Panc1 (cell line): ENCODE measurements at regions not wholly inside any gene's neighbourhood (a gene's known extent, or its start where the extent isn't known, plus 50 kb on each side); places are given as distances from the start of the nearest gene placed in this dataset.

Experiments
- POLR2AphosphoS5 ChIP-seq: IDR thresholded peaks from 2 replicates; pipeline ENCODE4 v1.6.1; 2012; ENCODE audit warnings: mild to moderate bottlenecking, low read depth, low read length, moderate library complexity
- SIN3A ChIP-seq: IDR thresholded peaks from 2 replicates; pipeline ENCODE4 v1.6.1; 2012; ENCODE audit warnings: low read depth, mild to moderate bottlenecking, low read length, moderate library complexity, borderline replicate concordance; ENCODE audit not compliant: insufficient read depth
- TCF7L2 ChIP-seq: IDR thresholded peaks from 2 replicates; pipeline ENCODE4 v1.6.1; 2011; ENCODE audit warnings: mild to moderate bottlenecking, low read depth, low read length, inconsistent platforms
- TF ChIP-seq, protein P1 (sequence below): fragments of 450-650 bp; IDR thresholded peaks from 2 replicates; pipeline ENCODE4 v1.5.1; 2017; ENCODE audit warnings: mild to moderate bottlenecking

DNA sequence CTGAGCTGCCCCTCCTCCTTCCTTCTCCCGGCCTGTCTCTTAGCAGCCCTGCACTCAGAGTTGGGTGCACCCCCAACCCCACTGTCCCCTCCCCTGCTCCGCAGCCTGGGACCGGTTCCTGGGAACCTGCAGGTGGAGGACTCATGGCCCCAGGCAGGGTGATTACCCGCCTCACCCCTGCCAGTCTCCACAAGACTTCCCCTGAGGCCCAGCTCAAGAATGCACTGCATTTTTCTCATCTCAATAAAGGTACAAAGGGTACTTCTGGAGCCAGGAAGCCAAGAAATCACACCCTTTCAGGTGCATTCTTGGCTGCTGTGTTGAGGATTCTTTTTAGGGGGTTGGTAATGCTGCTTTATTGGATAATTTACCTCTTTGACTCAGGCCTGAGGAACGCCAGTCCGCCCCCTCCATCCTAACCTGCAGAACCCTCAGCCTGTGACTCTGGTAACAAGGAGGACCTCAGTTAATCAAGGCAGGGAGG, 126.3 kb upstream of the TMPRSS2 start:
- TF ChIP-seq, protein P1, sequence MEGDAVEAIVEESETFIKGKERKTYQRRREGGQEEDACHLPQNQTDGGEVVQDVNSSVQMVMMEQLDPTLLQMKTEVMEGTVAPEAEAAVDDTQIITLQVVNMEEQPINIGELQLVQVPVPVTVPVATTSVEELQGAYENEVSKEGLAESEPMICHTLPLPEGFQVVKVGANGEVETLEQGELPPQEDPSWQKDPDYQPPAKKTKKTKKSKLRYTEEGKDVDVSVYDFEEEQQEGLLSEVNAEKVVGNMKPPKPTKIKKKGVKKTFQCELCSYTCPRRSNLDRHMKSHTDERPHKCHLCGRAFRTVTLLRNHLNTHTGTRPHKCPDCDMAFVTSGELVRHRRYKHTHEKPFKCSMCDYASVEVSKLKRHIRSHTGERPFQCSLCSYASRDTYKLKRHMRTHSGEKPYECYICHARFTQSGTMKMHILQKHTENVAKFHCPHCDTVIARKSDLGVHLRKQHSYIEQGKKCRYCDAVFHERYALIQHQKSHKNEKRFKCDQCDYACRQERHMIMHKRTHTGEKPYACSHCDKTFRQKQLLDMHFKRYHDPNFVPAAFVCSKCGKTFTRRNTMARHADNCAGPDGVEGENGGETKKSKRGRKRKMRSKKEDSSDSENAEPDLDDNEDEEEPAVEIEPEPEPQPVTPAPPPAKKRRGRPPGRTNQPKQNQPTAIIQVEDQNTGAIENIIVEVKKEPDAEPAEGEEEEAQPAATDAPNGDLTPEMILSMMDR, result no peak
- no peak for TF ChIP-seq POLR2AphosphoS5
- TF ChIP-seq TCF7L2, result no peak
- TF ChIP-seq SIN3A, result no peak
